ENCODE measurements at regions not wholly inside any gene's neighbourhood (a gene's known extent, or its start where the extent isn't known, plus 50 kb on each side); places are given as distances from the start of the nearest gene placed in this dataset.

DNA sequence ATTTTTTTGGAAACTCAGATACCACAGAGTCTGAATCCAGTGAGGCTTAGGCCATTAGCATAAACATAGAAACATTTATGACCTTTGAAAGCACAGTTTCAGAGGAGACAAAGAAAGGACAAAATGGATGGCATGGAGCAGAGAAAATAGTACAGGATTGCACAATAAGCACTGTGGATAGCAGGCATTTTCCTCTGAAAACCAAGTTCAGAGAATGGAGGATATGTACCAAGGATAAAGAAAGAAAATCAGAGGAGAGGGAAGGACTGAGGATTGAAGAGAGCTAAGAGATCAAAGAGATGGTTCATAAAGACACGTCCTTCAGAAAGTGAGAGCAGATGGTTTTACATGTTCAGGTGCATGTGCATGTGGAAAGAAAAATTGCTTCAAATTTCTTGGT, 707.2 kb upstream of the CELF2 start:
- DNase-seq: no peak

DNA sequence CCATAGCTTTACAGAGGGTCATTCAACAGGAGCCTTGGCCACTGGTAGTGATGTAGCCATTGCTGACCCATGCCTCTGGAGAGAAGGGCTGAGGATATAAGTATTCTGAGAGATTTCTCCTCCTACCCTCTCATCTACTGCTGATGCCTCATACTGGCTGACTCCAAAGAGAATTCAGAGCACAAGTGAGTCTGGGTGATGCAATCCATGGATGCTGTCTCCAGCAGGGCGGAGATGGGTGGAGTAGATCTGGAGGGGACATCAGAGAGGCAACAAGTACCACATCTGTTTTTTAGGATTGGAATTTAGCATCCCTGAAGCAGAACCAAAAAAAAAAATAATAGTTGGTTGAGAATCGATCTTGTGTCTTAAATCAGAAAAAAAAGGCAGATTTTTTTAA, 705.7 kb upstream of the CELF2 start:
- no peak for DNase-seq

DNA sequence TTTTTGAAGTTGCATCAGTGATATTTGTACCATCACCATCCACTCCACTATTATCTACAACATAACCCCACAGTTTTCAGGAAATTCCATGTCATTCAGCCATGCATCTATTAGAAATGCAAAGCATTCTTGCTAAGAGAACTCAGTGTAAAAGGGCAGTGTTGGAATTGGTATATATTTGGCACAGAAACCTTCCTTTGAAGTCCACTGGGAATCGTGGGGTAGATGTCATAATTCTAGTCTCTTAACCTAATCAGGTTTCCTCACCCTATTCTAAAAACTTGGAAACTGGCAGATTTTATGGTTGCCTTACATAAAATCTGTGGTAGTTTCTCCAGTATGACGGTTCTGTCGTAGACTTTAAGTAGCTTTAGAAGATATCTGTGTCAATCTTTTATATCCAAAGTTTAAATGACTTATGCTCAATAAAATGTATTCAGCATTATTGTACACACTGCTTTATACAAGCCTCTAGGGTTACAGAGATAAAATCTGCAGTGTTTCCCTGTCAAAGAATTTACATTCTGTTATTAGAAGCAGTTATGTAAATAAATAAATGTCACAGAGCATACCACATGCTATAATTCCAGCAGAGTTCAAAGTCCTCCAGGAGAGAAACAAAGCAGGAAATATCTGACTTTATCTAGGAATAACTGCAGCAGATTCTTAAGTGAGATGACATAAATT, 704.4 kb upstream of the CELF2 start:
- DNase-seq: no peak

DNA sequence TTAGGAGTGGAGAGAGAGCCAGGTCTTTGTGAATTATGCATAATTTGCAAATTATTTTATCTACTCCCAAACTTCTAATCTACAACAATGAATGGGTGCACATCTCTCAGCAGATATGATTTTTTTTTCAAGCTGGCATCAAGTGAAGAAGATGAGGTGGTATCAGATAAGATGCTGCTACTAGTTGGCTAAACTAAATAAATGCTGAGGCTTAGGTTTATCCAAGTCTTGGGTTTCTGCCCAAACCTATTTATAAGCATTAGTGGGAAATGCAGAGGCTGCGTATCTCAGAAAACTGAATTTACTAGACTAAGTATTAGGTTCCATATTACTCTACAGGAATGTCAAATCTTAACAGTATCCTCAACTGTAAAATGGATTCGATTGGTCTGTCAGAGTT, 703.0 kb upstream of the CELF2 start:
- DNase-seq: no peak

DNA sequence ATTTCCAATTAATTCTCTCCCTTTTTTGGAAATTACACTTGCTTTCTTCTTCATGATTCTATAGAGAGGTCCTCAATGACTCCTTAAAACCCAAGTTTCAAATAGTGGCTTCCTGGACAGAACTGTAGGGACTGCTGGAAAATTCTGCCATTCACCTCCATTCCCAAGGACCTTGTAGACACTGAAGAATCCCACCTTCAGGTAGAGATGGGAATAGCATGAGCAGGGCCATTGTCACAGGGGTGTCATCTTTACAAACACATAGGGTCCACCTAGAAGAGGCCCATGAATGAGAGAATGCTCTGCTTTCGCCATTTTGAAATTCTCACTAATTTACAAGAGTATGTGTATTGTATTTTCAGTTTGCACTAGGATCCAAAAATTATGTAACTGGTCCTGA, 701.7 kb upstream of the CELF2 start:
- no peak for DNase-seq

DNA sequence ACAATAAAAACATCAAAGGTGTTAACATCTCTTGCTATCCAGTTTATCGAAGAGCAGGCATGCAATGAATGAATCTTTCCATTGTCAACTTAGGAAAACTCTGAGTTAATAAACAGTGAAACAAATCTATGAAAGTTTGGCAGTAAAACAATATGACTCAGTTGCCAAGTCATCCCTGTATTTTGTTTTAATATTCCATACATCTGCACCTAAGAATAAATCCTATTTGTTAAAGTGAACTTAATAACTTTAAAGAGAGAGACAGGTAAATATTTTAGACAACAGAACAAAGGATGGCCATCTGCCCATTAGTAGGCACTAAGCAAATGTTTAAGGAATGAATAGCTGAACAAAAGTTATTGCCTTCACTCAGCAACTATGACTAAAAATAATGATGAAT, 700.5 kb upstream of the CELF2 start:
- DNase-seq: no peak

DNA sequence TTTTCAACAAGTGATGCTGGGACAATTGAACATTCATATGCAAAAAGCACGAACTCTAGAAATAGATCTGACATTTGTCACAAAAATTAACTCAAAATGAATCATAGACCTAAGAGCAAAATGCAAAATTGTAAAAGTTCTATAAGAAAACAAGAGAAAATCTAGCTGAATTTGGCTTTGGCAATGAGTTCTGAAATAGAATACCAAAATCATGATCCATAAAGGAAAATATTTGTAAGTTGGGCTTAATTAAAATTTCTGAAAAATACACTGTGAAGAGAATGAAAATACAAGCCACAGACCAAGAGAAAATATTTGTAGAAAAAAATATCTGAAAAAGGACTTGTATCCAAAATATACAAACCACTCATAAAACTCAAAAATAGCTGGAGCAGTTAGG, 698.8 kb upstream of the CELF2 start:
- no peak for DNase-seq

DNA sequence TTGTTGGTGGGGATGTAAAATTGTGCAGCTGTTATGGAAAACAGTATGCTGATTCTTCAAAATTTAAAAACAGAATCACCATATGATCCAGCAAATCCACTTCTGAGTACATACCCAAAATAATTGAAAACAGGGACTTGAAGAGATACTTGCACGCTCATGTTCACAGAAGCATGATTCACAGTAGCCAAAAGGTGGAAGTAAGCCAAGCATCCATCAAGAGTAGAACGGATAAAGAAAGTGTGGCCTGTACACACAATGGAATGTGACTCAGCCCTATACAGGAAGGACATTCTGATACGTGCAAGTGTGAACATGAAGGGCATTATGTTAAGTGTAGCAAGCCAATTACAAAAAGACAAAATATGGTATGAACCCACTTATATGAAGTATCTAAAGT, 696.7 kb upstream of the CELF2 start:
- no peak for DNase-seq

DNA sequence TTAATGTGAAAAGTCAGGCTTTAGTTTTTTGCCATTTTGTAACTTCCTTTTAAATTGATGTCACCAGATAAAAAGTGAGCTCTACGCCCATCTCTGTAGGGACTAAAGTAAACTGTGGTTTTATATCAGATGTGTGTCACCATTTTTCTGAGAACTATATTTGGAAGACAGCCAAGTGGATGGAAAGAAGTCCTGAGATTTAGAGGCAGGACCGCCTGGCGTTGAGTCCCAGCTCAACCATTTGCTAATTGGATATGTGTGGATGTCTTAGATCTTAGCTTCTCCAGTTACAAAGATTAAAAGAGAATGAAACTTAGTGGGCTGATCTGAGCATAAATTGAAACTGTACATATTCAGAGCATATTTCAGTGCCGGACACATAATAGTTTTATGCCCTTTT, 691.6 kb upstream of the CELF2 start:
- DNase-seq: no peak

DNA sequence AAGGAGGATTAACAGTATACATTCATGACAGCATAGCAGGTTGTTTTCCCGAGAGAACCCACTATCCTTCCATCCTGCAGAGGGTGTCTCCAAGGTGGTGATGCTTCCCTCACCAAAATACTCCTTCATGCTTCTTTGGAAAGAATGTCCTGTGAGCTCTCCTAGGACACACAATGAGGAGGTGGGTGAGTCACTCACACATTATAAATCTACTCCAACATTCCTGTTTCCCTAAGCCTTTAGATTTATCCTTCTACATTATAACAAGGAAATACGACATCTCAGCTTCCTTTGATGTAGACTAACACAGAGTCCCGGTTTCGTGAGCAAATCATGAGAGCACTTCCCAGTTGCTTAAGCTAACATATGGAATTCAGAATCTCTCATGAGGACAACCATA, 689.7 kb upstream of the CELF2 start:
- no peak for DNase-seq

DNA sequence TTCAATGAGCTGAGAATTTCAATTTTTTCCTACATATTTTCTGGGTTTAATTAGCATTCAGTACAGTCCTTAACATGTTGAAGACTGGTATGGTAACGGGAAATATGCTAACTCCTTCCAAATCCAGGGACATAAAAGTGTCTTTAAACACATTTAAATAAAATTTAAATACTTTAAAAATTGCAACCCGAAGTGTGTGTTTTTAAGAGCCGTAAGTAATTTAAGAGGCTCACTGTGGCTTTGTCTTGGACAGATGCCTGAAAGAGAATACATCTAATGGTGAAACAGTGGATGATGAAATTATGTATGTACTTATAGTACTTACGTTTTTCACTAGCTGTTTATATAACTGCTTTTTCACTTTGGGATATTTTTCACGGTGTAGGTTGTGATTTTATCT, 687.3 kb upstream of the CELF2 start:
- no peak for DNase-seq

DNA sequence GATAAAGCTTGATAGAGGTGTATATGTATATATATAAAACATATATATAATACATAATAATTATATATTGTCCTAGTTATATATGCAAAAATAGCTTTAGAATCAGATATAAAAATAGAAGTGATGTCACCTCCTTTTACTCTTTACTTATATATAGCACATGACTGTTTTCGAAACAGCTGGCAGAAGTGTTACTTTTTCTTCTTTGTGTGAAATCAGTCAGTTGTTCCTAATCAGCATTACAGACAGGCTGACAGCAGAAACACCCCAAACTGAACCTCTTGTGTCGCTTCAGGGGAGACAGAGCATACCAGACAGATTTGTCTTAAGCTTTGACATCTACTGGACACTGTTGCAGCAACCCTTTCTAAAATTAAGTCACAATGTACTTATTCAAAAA, 684.9 kb upstream of the CELF2 start:
- DNase-seq: no peak

DNA sequence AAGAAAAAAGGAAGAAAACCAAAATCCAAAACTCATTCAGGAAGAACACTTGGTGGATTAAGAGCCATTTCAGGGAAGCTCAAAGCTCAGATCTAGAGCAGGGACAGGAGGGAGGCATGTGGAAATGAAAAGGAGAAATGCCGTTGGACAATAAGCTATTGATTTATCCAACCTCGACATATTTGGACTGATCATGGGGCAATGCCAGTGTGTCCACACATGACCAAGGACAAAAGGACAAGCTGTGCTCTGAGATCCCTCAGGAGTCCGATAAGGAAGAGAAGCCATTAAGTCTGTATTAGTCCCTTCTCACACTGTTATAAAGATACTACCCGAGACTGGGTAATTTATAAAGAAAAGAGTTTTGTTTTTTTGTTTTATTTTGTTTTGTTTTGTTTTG, 684.0 kb upstream of the CELF2 start:
- DNase-seq: no peak

DNA sequence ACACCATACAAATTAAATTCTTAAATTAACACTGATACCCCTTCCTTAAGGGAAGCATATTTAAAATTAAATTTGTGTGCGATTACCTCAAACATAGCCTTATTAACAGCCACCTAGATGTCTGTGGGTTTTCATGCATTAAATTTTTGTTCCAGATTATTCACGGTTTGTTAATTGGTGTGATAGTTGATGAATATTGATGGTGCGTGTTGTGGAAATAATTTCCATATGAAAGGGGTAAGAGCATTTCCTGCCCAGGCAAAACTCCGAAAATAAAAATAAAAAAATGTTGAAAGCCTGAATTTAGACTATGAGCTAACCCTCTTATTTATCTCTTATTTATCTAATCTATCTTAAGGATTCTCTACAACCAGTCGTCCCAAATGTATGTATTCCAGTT, 679.3 kb upstream of the CELF2 start:
- no peak for DNase-seq

DNA sequence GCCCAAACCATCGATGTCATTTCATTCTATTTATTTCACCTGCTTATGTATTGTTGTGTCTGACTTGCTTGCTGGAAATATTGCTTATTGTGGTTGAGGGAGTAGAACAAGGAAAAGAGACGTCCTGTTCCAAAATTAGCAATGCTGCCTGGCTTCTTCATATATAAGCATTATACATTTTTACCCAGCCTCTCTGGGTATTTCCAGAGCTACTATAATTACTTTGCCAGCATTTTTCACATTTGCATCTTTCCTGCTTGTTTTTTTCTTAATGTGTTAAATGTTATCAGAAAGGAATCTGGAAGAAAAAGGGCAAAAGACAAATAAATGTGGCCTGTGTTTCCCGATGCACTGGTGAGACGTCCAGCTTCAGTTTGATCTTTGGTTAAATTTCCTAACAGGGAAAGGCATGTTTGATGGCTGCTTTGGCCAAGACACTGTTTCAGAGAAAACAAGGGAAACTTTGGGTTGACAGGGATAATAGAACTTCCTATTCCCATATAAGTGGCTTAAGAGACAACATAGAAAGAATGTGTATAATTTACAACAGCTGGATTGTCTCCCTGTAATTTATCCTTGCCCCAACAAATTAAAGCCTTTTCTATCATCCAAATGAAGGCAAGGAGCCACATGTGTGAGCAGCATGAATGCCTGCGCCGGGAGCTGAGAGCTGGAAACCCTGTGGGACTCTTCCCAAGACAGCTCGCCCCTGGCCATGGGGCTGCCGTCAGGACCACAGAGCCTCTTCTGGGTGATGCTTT, 671.1 kb upstream of the CELF2 start:
- DNase-seq: no peak

DNA sequence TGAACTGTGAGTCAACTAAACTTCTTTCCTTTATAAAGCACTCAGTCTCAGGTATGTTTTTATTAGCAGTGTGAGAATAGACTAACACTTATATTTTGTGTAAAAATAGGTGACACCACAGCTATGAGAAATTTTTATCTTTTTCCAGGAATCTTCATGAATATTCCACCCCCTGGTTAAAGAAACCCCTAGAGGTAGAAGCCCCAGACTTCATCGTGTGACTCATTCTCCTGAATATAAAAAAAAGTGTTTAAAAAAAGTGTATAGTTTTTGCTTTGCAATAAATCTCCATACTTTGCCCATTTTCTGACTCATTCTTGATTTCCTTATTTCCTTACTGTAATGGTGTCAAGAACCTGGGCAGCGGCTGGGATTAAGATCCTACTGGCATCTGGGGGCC, 667.6 kb upstream of the CELF2 start:
- DNase-seq: no peak

DNA sequence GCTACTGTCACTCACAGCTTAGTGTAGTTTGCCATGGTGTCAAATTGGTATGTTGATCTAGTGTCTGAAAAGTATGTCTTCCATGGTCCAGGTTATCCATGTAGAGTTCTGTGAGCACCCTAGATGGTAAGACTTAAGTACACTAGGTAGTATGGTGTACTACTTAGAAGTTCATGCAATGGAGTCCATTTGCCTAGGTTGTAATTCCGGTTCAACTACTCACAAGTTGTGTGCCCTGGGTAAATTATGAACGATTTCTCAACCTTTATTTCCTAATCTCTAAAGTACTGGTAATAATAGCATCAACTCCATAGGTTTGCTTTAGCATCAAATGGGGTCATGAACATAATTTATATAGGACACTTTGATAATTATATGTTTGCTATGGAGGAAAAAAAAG, 666.2 kb upstream of the CELF2 start:
- DNase-seq: no peak

DNA sequence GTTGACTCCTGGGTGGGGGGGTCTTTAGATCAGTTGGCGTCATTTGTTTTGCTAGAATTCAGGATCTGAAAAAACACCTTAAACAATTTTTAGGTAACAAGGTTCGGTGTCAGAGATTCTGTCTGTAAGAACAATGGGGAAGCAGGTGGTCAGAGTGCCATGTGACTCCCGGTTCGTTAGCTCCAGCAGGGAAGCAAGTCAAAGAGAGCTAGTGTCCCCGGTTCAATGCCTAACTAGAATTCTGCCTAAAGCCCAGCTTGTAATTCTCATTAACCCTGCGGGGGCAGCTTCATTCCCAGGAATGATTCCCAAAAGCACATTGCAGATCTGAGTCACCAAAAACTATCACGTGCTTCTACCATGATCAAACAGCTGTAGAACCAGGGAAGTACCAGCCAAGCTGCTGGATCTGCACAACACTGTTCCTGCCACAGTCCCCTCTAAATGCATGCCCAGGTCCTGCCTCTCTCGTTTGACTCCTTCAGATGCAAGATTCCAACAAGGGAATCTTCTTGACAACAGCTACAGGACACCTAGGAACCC, 664.3 kb upstream of the CELF2 start:
- no peak for DNase-seq

DNA sequence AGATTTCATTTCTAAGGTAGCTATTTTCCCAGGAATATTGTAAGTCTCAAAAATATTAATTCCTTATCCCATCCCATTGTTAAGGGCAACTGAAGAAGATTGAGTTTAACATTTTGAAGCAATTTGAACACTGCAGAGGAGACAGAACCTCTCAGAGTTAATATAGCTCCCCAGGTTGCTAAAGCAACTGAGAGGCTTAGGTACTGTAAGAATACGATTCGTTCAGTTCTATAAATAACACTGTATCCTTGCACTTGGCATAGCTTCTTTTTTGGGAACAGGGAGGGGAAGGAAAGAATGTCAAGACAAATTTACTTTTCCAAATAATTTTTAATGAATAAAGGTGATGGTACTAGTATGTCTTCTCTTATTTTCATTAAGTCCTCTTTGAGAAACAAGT, 658.4 kb upstream of the CELF2 start:
- no peak for DNase-seq

DNA sequence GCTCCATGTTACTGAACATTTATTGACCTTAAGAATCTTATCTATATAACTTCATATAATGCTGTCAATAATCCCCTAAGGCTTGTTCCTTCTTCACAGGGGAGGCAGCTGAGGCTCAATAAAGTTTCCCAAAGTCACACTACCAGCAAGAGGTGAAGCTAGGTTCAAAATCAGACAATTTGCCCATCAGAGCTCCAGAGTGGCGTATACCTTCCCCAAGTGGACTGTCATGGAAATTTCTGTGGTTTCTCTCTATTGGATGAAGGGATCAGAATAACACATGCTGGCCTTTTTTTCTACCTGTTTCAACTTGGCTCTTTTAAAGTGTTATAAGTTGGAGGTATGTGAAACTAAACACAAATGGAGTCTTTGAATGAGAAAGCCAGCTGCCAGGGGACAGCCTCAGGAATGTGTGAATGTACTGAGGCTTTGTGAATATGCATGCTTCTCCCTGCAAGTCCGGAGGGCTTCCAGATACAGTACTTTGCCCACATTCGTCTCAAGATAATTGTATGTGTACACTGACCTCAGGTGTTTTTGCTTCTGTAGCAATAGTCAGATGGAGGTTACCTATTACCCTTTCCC, 656.3 kb upstream of the CELF2 start:
- DNase-seq: no peak

DNA sequence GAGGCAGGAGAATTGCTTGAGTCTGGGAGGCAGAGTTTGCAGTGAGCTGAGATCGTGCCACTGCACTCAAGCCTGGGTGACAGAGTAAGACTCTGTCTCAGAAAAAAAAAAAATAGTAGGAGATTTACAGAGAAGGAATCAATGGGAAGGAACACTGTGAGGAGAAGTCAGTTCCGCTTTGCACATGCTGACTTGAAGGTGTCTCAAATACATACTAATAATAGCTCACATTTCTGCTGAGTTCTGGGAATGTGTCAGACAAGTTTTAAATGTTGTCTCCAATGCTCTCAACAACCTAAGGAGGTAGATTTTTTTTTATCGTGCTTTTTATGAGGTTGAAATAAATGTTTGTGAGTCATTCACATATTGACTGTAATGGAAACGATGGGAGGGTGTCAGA, 654.9 kb upstream of the CELF2 start:
- DNase-seq: no peak

DNA sequence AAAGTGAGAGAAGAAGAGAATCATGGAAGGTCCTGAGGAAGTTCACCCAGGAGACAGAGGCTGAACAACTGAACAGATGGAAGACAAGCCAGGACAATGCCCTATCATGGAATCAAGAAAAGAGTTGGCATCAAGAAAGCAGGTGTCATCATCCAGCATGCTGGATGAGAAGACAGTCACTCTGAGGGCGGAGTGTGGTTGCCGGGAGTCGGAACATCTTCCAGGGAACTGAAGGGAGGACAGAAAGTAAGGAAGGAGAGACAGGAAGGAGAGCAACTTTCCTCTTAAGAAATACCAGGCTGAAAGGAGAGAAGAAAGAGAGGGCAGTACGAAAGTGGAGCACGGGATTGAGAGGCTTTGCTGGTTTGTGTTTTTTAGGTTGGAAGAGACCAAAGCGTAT, 654.5 kb upstream of the CELF2 start:
- DNase-seq: no peak

DNA sequence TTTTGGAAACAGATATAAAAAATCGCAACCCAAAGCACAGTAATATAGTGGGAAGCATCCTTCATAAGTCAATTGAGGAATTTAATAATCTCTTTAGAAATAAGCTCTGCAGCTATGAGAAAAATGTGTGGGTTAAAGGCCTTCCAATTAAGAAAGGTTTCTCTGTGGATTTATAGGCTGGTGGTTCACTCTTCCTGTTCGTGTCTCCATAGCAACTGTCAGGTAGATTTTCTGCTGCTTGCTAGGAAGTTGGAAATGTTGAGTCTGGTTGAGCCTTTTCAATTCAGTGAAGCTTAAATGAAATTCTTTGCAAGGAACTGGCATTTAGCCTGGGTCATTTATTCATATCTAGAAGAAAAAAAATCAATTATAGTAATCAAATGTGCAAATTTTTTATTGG, 652.8 kb upstream of the CELF2 start:
- DNase-seq: no peak

DNA sequence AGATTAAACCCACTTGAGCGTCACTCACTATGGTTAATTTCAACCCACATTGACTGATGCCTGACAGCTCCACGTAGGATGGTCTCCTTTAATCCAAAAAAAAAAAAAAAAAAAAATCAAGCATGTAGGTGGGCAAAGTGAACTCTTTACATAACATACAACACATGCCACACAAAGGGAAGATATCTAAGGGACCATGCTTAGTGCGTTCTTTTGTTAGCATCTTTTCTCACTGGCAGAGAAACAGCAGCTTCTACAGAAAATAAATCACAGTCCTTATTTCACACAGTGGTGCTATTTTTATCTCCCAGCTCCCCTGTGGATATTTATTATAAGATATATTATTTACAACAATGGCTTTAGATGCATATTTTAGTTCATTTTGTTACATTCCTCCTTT, 652.0 kb upstream of the CELF2 start:
- DNase-seq: no peak

Measured in CD4-positive, alpha-beta T cell treated with Interleukin-17A for 4 hours (primary cell).